NT2/D1 (cell line): ENCODE measurements at regions not wholly inside any gene's neighbourhood (a gene's known extent, or its start where the extent isn't known, plus 50 kb on each side); places are given as distances from the start of the nearest gene placed in this dataset.

Experiments used
- SUZ12 ChIP-seq: IDR thresholded peaks from 2 replicates; pipeline ENCODE4 v1.6.1; 2011; ENCODE audit not compliant: insufficient read length, insufficient read depth; ENCODE audit errors: extremely low read depth
- YY1 ChIP-seq: IDR thresholded peaks from 2 replicates; pipeline ENCODE4 v1.6.1; 2011; ENCODE audit not compliant: insufficient read length, insufficient read depth
- ZNF274 ChIP-seq: IDR thresholded peaks from 2 replicates; pipeline ENCODE4 v1.6.1; 2011; ENCODE audit warnings: mild to moderate bottlenecking, low read depth, low read length

- TF ChIP-seq SUZ12 (no peak), YY1 (no peak), ZNF274 (no peak)
Observed at GRCh38 chr16:82344157-82344556, 174.1 kb upstream of the MPHOSPH6 start.
